ENCODE measurements at regions not wholly inside any gene's neighbourhood (a gene's known extent, or its start where the extent isn't known, plus 50 kb on each side); places are given as distances from the start of the nearest gene placed in this dataset.

DNA sequence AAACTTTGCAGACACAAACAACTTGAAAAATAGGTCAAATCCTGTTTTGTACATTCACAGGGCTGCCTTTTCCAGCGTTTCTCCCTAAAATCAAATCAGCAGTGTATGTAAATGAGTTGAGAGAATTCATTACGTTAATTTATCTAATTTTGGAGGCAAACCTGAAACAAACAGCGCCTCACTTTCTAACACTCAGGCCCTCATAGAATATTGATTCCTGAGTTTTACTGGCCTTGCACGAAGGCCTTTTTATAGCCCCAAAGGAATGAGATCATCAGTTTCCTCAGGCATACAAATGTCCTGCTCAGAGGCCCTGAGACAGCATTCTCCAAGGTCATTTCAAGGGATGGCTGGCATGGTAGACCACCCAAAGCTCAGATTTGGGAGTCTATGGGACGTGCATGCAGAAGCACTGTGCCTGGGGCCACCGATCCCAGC, 131.7 kb upstream of the CHST15 start:
- Mint-ChIP-seq H3K36me3 (ENCODE audit: low read depth) (peaks cover 10% of the 10 kb centered on the region), H3K9me3 (peaks cover 49% of the 10 kb centered on the region), H3K4me3 (no peak overlapping the region), H3K4me1 (peaks cover 57% of the 10 kb centered on the region), H3K27ac (no peak overlapping the region), H3K27me3 (ENCODE audit: low read depth, poor library complexity) (peaks cover 5% of the 10 kb centered on the region)
- TF ChIP-seq, protein P1, sequence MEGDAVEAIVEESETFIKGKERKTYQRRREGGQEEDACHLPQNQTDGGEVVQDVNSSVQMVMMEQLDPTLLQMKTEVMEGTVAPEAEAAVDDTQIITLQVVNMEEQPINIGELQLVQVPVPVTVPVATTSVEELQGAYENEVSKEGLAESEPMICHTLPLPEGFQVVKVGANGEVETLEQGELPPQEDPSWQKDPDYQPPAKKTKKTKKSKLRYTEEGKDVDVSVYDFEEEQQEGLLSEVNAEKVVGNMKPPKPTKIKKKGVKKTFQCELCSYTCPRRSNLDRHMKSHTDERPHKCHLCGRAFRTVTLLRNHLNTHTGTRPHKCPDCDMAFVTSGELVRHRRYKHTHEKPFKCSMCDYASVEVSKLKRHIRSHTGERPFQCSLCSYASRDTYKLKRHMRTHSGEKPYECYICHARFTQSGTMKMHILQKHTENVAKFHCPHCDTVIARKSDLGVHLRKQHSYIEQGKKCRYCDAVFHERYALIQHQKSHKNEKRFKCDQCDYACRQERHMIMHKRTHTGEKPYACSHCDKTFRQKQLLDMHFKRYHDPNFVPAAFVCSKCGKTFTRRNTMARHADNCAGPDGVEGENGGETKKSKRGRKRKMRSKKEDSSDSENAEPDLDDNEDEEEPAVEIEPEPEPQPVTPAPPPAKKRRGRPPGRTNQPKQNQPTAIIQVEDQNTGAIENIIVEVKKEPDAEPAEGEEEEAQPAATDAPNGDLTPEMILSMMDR (IDR thresholded peaks at IDR 0.05), result no peak
- no peak for DNase-seq

DNA sequence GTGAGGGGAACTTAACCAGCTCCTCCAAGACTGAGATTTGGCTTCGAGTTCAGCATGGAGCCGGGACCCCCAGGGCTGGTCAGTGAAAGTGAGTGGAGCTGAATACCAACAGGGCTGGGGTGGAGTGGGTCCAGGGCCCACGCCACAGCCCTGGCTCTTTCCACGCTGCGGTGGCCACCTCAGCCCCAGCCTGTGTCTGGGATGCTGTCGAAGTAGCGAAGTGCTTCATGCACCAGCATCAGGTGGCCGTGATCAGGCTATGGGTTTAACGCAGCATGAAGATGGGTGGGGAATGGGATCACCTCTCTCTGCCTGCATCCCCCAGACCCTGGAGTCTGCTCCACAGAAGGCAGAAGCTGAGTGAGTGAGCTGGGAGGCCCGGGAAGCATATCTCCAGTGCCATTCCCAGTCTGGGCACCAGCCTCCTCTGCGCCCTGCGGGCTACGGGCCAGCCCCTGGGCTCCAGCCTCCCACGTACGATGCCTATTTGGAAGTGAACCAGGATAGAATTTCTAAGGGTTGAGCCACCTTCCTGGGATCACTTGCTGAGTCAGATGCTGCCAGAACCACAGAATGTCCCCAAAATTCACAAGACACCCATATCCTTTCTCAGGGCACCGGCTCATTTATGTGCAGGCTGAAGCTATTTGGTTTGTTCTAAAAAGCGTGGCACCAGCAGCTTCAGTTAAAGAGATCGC, 131.1 kb upstream of the CHST15 start:
- H3K27ac Mint-ChIP-seq, result no peak overlapping the region
- H3K9me3 Mint-ChIP-seq, result peaks cover 43% of the 10 kb centered on the region
- H3K4me1 Mint-ChIP-seq, result peaks cover 58% of the 10 kb centered on the region
- TF ChIP-seq, protein P1 (IDR thresholded peaks at IDR 0.05), result no peak
- H3K36me3 Mint-ChIP-seq (ENCODE audit: low read depth), result peaks cover 10% of the 10 kb centered on the region
- no peak overlapping the region for H3K4me3 Mint-ChIP-seq
- peaks cover 7% of the 10 kb centered on the region for H3K27me3 Mint-ChIP-seq (ENCODE audit: low read depth, poor library complexity)
- DNase-seq, result no peak

DNA sequence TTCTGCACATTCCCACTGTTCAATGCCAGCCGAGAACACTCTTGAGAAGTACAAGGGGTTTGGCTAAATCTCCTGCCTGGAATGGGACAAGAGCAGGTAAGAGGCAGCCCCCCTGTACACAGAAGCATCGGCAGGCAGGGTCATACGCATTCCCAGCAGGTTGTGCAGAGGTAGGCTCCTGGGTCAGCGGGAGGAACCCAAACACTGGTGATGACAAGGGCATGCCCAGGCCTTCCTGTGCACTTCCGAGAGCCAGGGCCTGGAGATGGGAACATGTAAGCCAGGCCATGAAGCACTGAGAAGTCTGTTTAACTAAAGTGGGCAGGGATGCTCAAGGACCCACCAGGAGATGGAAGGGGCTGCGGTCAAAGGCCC, 130.3 kb upstream of the CHST15 start:
- Mint-ChIP-seq H3K4me1 (peaks cover 58% of the 10 kb centered on the region), H3K36me3 (ENCODE audit: low read depth) (peaks cover 10% of the 10 kb centered on the region), H3K4me3 (no peak overlapping the region), H3K27ac (no peak overlapping the region), H3K27me3 (ENCODE audit: low read depth, poor library complexity) (peaks cover 7% of the 10 kb centered on the region), H3K9me3 (peaks cover 36% of the 10 kb centered on the region)
- TF ChIP-seq, protein P1 (IDR thresholded peaks at IDR 0.05), result no peak
- no peak for DNase-seq

DNA sequence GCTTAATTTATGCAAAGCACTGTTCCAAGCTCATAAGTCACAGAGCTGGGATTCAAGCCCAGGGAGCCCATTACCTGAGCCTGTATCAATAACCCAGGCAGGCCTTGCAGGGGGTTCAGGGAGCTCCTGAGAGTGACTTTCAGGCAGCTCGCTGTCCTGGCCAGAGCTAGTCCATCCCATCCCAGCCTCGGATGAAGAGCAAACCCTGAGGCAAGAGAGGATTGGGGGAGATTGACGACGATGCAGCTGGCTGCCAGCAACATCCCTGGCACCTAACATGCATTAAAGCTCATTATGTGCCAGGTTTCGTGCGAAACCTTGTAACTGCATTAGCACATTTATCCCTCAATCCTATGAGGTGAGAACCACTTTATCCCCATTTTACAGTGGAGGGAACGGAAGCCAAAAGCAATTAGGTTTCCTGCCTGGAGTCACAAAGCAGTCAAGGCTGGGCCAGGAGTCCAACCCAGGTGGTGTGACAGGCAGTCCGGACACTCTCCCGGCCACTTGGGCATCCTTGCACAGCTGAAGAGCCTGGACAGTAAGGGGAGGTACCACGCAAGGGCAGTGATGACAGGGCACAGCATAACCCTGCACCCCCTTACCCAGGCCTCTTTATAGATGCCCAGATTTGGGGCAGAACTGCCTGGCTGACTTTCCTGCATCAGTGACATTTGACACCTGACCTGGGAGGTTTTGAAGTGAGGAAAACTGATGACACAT, 129.8 kb upstream of the CHST15 start:
- no peak overlapping the region for H3K4me3 Mint-ChIP-seq
- DNase-seq, result no peak
- TF ChIP-seq, protein P1 (IDR thresholded peaks at IDR 0.05), result no peak
- H3K27ac Mint-ChIP-seq, result no peak overlapping the region
- peaks cover 10% of the 10 kb centered on the region for H3K36me3 Mint-ChIP-seq (ENCODE audit: low read depth)
- peaks cover 58% of the 10 kb centered on the region for H3K4me1 Mint-ChIP-seq
- H3K27me3 Mint-ChIP-seq (ENCODE audit: low read depth, poor library complexity), result peaks cover 7% of the 10 kb centered on the region
- H3K9me3 Mint-ChIP-seq, result peaks cover 30% of the 10 kb centered on the region

DNA sequence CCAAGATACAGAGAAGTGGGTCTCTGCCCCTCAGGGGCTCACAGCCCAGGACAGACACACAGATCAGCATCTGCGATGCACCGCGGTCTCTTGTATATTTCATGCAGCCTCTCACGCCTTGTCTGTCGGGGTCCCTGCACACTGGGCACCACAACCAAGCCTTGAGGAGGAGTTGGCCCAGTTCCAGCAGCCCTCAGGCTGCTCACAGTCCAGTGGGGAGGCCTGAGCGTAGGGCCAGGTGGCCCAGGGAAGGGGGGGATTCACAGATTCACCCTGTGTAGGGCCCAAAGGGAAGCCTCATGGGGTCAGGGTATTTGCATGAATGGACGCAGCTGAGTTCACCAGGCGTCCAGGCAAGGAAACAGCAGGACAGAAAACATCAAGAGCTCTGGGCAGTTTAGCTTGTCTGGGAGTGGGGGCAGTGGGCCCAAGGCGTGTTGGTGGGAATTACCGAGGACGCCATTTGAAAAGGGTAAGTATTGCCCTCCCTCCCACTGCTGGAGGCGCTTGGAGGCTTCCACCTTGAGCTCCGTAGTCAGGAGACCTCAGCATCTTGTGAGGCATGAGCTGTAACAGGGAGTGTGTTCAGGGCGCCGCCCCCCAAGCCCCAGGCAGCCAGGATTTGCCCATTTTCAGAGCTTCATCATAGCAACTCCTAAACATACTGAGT, 129.1 kb upstream of the CHST15 start:
- peak overlapping the region; percentile 61 for H3K27ac Mint-ChIP-seq
- peaks cover 5% of the 10 kb centered on the region for H3K27me3 Mint-ChIP-seq (ENCODE audit: low read depth, poor library complexity)
- no peak overlapping the region for H3K4me3 Mint-ChIP-seq
- DNase-seq, result no peak
- peaks cover 10% of the 10 kb centered on the region for H3K36me3 Mint-ChIP-seq (ENCODE audit: low read depth)
- H3K9me3 Mint-ChIP-seq, result peaks cover 23% of the 10 kb centered on the region
- TF ChIP-seq, protein P1 (IDR thresholded peaks at IDR 0.05), result no peak
- peaks cover 58% of the 10 kb centered on the region for H3K4me1 Mint-ChIP-seq
